IMR-90 (cell line): ENCODE measurements at regions not wholly inside any gene's neighbourhood (a gene's known extent, or its start where the extent isn't known, plus 50 kb on each side); places are given as distances from the start of the nearest gene placed in this dataset.

Experiments used
- ATAC-seq: fragments of 200-7000 bp; cut with Tn5 transposase; 2 replicates; pipeline ENCODE4 v1.9.1; 2020; ENCODE audit warnings: low read depth, mild to moderate bottlenecking, moderate library complexity
- BruUV-seq: library from RNA; stranded (reverse); fragments of 400-500 nt; replicated peaks from 2 replicates; lab custom pipeline; 2021; lab: Mats Ljungman, UMichigan
- CTCF ChIA-PET: fragments of 300-600 bp; formaldehyde crosslinking; extraction: SDS; loops from one replicate; lab custom pipeline; 2021; ENCODE audit warnings: antibody characterized with exemption; lab: Yijun Ruan, JAX
- POLR2A ChIA-PET: fragments of 300-600 bp; sonication (Branson Sonifier 250); formaldehyde crosslinking; loops from one replicate; lab custom pipeline; 2022; ENCODE audit warnings: antibody characterized with exemption; ENCODE audit not compliant: unreplicated experiment; lab: Charles Lee
- DNase-seq: peaks from one replicate; pipeline ENCODE4 v3.0.0; 2013
- H2AFZ ChIP-seq: replicated peaks from 2 replicates; pipeline ENCODE3; 2013; ENCODE audit warnings: low read length, mild to moderate bottlenecking; ENCODE audit not compliant: poor library complexity
- H2AK5ac ChIP-seq: 2 replicates; pipeline ENCODE4 v1.6.1; 2013; ENCODE audit warnings: low read depth, low read length, inconsistent platforms
- H2AK9ac ChIP-seq: replicated peaks from 2 replicates; pipeline ENCODE3; 2013; ENCODE audit warnings: mild to moderate bottlenecking, low read depth, low read length, moderate library complexity; ENCODE audit not compliant: poor library complexity
- H2BK120ac ChIP-seq: 2 replicates; pipeline ENCODE4 v1.6.1; 2013; ENCODE audit warnings: low read depth, low read length, inconsistent platforms
- H2BK15ac ChIP-seq: 3 replicates; pipeline ENCODE4 v1.6.1; 2013; ENCODE audit warnings: low read depth, low read length, inconsistent platforms
- H2BK20ac ChIP-seq: 2 replicates; pipeline ENCODE4 v1.6.1; 2013; ENCODE audit warnings: low read depth, mild to moderate bottlenecking, inconsistent platforms, low read length, moderate library complexity
- H2BK5ac ChIP-seq: 2 replicates; pipeline ENCODE4 v1.6.1; 2013; ENCODE audit warnings: mild to moderate bottlenecking, low read depth, low read length, inconsistent platforms; ENCODE audit not compliant: poor library complexity, severe bottlenecking
- H3K14ac ChIP-seq: replicated peaks from 2 replicates; pipeline ENCODE4 v1.6.1; 2013; ENCODE audit warnings: low read depth, low read length, inconsistent platforms
- H3K18ac ChIP-seq: 2 replicates; pipeline ENCODE4 v1.6.1; 2013; ENCODE audit warnings: low read depth, low read length, control low read depth
- H3K23ac ChIP-seq: 2 replicates; pipeline ENCODE4 v1.6.1; 2013; ENCODE audit warnings: low read depth, low read length, inconsistent platforms
- H3K27ac ChIP-seq: 2 replicates; pipeline ENCODE4 v1.5.1; 2013; ENCODE audit warnings: mild to moderate bottlenecking, control low read depth, low read length; ENCODE audit not compliant: insufficient read depth
- H3K27me3 ChIP-seq: 2 replicates; pipeline ENCODE4 v1.6.1; 2013; ENCODE audit warnings: low read length; ENCODE audit not compliant: control insufficient read depth, insufficient read depth
- H3K36me3 ChIP-seq: 2 replicates; pipeline ENCODE4 v1.6.1; 2013; ENCODE audit warnings: low read length, mixed read lengths; ENCODE audit not compliant: control insufficient read depth, insufficient read depth
- H3K4ac ChIP-seq: 2 replicates; pipeline ENCODE4 v1.6.1; 2013; ENCODE audit warnings: low read depth, low read length, inconsistent platforms
- H3K4me1 ChIP-seq: 2 replicates; pipeline ENCODE4 v1.6.1; 2013; ENCODE audit warnings: low read length, mixed read lengths; ENCODE audit not compliant: control insufficient read depth, insufficient read depth
- H3K4me2 ChIP-seq: 2 replicates; pipeline ENCODE4 v1.6.1; 2013; ENCODE audit warnings: low read depth, mild to moderate bottlenecking, control low read depth, low read length, moderate library complexity
- H3K4me3 ChIP-seq: 2 replicates; pipeline ENCODE4 v1.5.1; 2013; ENCODE audit warnings: low read depth, mild to moderate bottlenecking, control low read depth, low read length, moderate library complexity; ENCODE audit not compliant: insufficient read depth
- H3K56ac ChIP-seq: 2 replicates; pipeline ENCODE4 v1.6.1; 2013; ENCODE audit warnings: low read length, inconsistent platforms; ENCODE audit not compliant: insufficient read depth; ENCODE audit errors: extremely low read depth
- H3K79me1 ChIP-seq, 2 experiments: 2 replicates each; pipeline ENCODE4 v1.6.1; 2013; ENCODE audit warnings: low read length in 2 of 2, inconsistent platforms in 1 of 2, low read depth in 1 of 2
- H3K9ac ChIP-seq: 2 replicates; pipeline ENCODE4 v1.6.1; 2013; ENCODE audit warnings: low read depth, low read length, control low read depth
- H3K9me1 ChIP-seq: 2 replicates; pipeline ENCODE4 v1.6.1; 2013; ENCODE audit warnings: low read length, inconsistent platforms; ENCODE audit not compliant: insufficient read depth
- H3K9me3 ChIP-seq: 2 replicates; pipeline ENCODE4 v1.6.1; 2013; ENCODE audit warnings: low read length; ENCODE audit not compliant: control insufficient read depth, insufficient read depth
- H4K20me1 ChIP-seq: 2 replicates; pipeline ENCODE4 v1.6.1; 2013; ENCODE audit warnings: low read length, inconsistent platforms; ENCODE audit not compliant: insufficient read depth
- H4K5ac ChIP-seq: 2 replicates; pipeline ENCODE4 v1.6.1; 2013; ENCODE audit warnings: mild to moderate bottlenecking, low read depth, low read length, control low read depth
- H4K8ac ChIP-seq, 2 experiments: 2 replicates each; pipeline ENCODE4 v1.6.1; 2013; ENCODE audit warnings: low read depth in 2 of 2, low read length in 2 of 2, control low read depth in 1 of 2, inconsistent platforms in 1 of 2
- H4K91ac ChIP-seq: 2 replicates; pipeline ENCODE4 v1.6.1; 2013; ENCODE audit warnings: low read depth, low read length, inconsistent platforms; ENCODE audit not compliant: insufficient read depth
- BHLHE40 ChIP-seq: fragments of 150-350 bp; IDR thresholded peaks from 2 replicates; pipeline ENCODE4 v1.6.1; 2016; ENCODE audit warnings: mild to moderate bottlenecking, low read depth, low read length
- CEBPB ChIP-seq: IDR thresholded peaks from 2 replicates; pipeline ENCODE4 v1.6.1; 2012; ENCODE audit warnings: low read depth, low read length, improper control_type of control experiment
- CHD1 ChIP-seq: IDR thresholded peaks from 2 replicates; pipeline ENCODE4 v1.6.1; 2012; ENCODE audit warnings: low read depth, low read length, improper control_type of control experiment
- CTCF ChIP-seq: conservative IDR thresholded peaks from 2 replicates; pipeline ENCODE4 v1.5.1; 2012; ENCODE audit warnings: mild to moderate bottlenecking, low read depth, low read length, improper control_type of control experiment
- ELK1 ChIP-seq: fragments of 150-350 bp; IDR thresholded peaks from 2 replicates; pipeline ENCODE4 v1.6.1; 2016; ENCODE audit warnings: low read depth, mild to moderate bottlenecking, low read length, moderate library complexity, borderline replicate concordance
- FOS ChIP-seq: fragments of 150-350 bp; IDR thresholded peaks from 2 replicates; pipeline ENCODE4 v1.6.1; 2016; ENCODE audit warnings: low read depth, low read length
- MAFK ChIP-seq: IDR thresholded peaks from 2 replicates; pipeline ENCODE4 v1.6.1; 2012; ENCODE audit warnings: low read depth, low read length, improper control_type of control experiment
- MAZ ChIP-seq: IDR thresholded peaks from 2 replicates; pipeline ENCODE4 v1.6.1; 2012; ENCODE audit warnings: low read depth, mild to moderate bottlenecking, low read length, improper control_type of control experiment, moderate library complexity, borderline replicate concordance
- MXI1 ChIP-seq: IDR thresholded peaks from 2 replicates; pipeline ENCODE4 v1.6.1; 2012; ENCODE audit warnings: low read depth, mild to moderate bottlenecking, low read length, moderate library complexity, borderline replicate concordance
- NFE2L2 ChIP-seq: fragments of 150-350 bp; IDR thresholded peaks from 2 replicates; pipeline ENCODE4 v1.6.1; 2016; ENCODE audit warnings: low read depth, mild to moderate bottlenecking, low read length
- POLR2A ChIP-seq: IDR thresholded peaks from 2 replicates; pipeline ENCODE4 v1.6.1; 2012; ENCODE audit warnings: mild to moderate bottlenecking, low read depth, low read length
- RAD21 ChIP-seq: IDR thresholded peaks from 2 replicates; pipeline ENCODE4 v1.6.1; 2012; ENCODE audit warnings: low read length, improper control_type of control experiment
- RCOR1 ChIP-seq: IDR thresholded peaks from 2 replicates; pipeline ENCODE4 v1.6.1; 2012; ENCODE audit warnings: mild to moderate bottlenecking, low read length, improper control_type of control experiment; ENCODE audit not compliant: insufficient replicate concordance
- RFX5 ChIP-seq: IDR thresholded peaks from 2 replicates; pipeline ENCODE4 v1.8.0; 2012; ENCODE audit warnings: low read depth, mild to moderate bottlenecking, low read length, moderate library complexity
- SMC3 ChIP-seq: fragments of 150-350 bp; IDR thresholded peaks from 2 replicates; pipeline ENCODE4 v1.6.1; 2016; ENCODE audit warnings: low read depth, mild to moderate bottlenecking, antibody characterized with exemption, low read length, moderate library complexity
- USF2 ChIP-seq: fragments of 150-350 bp; IDR thresholded peaks from 2 replicates; pipeline ENCODE4 v1.6.1; 2017; ENCODE audit warnings: mild to moderate bottlenecking, antibody characterized with exemption, low read length, low read depth
- WGBS, 2 experiments: methylation state at CpG; one replicate each; pipeline versions ENCODE4 v1.1.5 to v1.1.7; 2013; ENCODE audit warnings: missing lambda C conversion rate in 2 of 2; ENCODE audit not compliant: insufficient read length in 1 of 2; ENCODE audit errors: extremely low coverage in 2 of 2; 5-methylcytosine and 5-hydroxymethylcytosine counted together
- dilution Hi-C: fragments of 300-500 bp; cut with HindIII; formaldehyde crosslinking; loops from one replicate; pipeline ENCODE4 v1.14.3; 2018; ENCODE audit warnings: low sequenced_read_pairs; ENCODE audit not compliant: unreplicated experiment
- in situ Hi-C: fragments of 300-500 bp; cut with MboI; formaldehyde crosslinking; loops from 3 replicates; pipeline ENCODE4 v1.14.3; 2019; ENCODE audit warnings: low sequenced_read_pairs, inconsistent platforms, mixed read lengths
- intact Hi-C: fragments of 100-400 bp; cut with micrococcal nuclease; formaldehyde crosslinking; loops from 2 replicates; pipeline ENCODE4 v1.10.0; 2022

GRCh38 chr9:7963026-7963425 is 163.4 kb upstream of the DMAC1 start:
- H4K20me1 ChIP-seq, result no peaks in the 10 kb centered on the region
- no peaks in the 10 kb centered on the region for H3K4me1 ChIP-seq
- peaks cover 4% of the 10 kb centered on the region; the same call in 1 of the 2 replicates for H3K9me3 ChIP-seq
- H3K4ac ChIP-seq, result no peak overlapping the region
- H2BK15ac ChIP-seq, result no peak overlapping the region
- H3K36me3 ChIP-seq, result no peaks in the 10 kb centered on the region
- POLR2A ChIA-PET, result no interaction called here
- dilution Hi-C loops (no loop called here), in situ Hi-C loops (no loop called here), intact Hi-C loops (no loop called here)
- H2AK9ac ChIP-seq, result no peak overlapping the region
- H3K18ac ChIP-seq, result no peak overlapping the region
- H3K4me2 ChIP-seq, result no peak overlapping the region
- no peak for TF ChIP-seq MAZ
- TF ChIP-seq CHD1, result no peak
- TF ChIP-seq RFX5, result no peak
- TF ChIP-seq MAFK, result no peak
- no peak for TF ChIP-seq FOS
- TF ChIP-seq CTCF, result no peak
- no peak for TF ChIP-seq BHLHE40
- no peak for TF ChIP-seq POLR2A
- no peak for TF ChIP-seq RAD21
- no peak for TF ChIP-seq RCOR1
- TF ChIP-seq CEBPB, result no peak
- no peak for TF ChIP-seq MXI1
- TF ChIP-seq NFE2L2, result no peak
- no peak for TF ChIP-seq ELK1
- TF ChIP-seq SMC3, result no peak
- no peak for TF ChIP-seq USF2
- no peak overlapping the region for H3K23ac ChIP-seq
- no peak overlapping the region for H2AK5ac ChIP-seq
- ATAC-seq (no peak), DNase-seq (no peak)
- no peak overlapping the region for H3K27ac ChIP-seq
- no peaks in the 10 kb centered on the region for H3K79me1 ChIP-seq
- H3K9me1 ChIP-seq, result no peaks in the 10 kb centered on the region
- H3K27me3 ChIP-seq, result no peaks in the 10 kb centered on the region
- H4K8ac ChIP-seq, result no peak overlapping the region
- CTCF ChIA-PET, result no interaction called here
- H3K4me3 ChIP-seq, result no peak overlapping the region
- no peak overlapping the region for H3K9ac ChIP-seq
- no peak overlapping the region for H2AFZ ChIP-seq
- H2BK5ac ChIP-seq, result no peak overlapping the region
- no peak overlapping the region for H3K56ac ChIP-seq
- no peak overlapping the region for H2BK20ac ChIP-seq
- H4K91ac ChIP-seq, result no peak overlapping the region
- no peak overlapping the region for H2BK120ac ChIP-seq
- no peak overlapping the region for H4K5ac ChIP-seq
- BruUV-seq, result no TSS peak
- 0% methylated on average over 1 of the region's 5 CpGs; no CpG with 5 or more reads in 1 of the 2 experiments for WGBS, 2 experiments
- H3K14ac ChIP-seq, result no peak overlapping the region
